ENCODE measurements at regions not wholly inside any gene's neighbourhood (a gene's known extent, or its start where the extent isn't known, plus 50 kb on each side); places are given as distances from the start of the nearest gene placed in this dataset.

DNA sequence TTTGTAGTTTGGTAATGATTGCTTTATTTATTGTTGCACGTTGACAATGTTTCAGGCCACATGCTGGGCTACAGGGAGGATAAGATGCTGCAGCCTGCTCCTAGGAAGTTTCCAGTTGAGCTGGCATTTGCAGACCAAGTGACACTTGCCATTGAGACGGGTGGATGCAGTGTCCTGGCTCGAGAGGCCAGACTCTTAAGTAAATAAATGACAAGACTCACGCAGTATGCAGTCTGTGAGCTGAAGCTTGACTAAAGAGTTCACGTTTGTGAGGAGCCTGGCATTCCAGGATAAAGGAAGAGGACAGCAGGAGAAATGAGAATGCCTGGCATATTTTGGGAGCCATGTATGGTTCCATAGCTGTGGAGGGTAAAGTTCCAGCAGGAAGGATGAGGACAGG, 105.8 kb downstream of the BAMBI start:
- no peak overlapping the region for H3K9ac ChIP-seq (ENCODE audit: low read length)
- BruUV-seq (replicated peaks), result no TSS peak
- no peaks in the 10 kb centered on the region for H3K9me2 ChIP-seq (ENCODE audit: insufficient read depth)
- H3K36me3 ChIP-seq (ENCODE audit: control insufficient read depth in 1 of 2, insufficient read depth in 2 of 2, low read length in 2 of 2), result no peaks in the 10 kb centered on the region
- H3K4me2 ChIP-seq (ENCODE audit: low read length), result no peak overlapping the region
- no peak for TF ChIP-seq FOSL1 (IDR thresholded peaks at IDR 0.05; ENCODE audit: low read depth)
- no peak for TF ChIP-seq POLR2A (IDR thresholded peaks at IDR 0.05; ENCODE audit: borderline replicate concordance, extremely low read depth, insufficient read depth, insufficient read length)
- TF ChIP-seq, protein P1, sequence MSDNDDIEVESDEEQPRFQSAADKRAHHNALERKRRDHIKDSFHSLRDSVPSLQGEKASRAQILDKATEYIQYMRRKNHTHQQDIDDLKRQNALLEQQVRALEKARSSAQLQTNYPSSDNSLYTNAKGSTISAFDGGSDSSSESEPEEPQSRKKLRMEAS (IDR thresholded peaks at IDR 0.05), result no peak
- no peak for TF ChIP-seq ELF1 (IDR thresholded peaks at IDR 0.05; ENCODE audit: borderline replicate concordance, low read depth)
- TF ChIP-seq TCF7L2 (IDR thresholded peaks at IDR 0.05; ENCODE audit: borderline replicate concordance, extremely low read depth, insufficient read depth, insufficient read length), result no peak
- no peak for TF ChIP-seq SIN3A (IDR thresholded peaks at IDR 0.05; ENCODE audit: low read depth)
- TF ChIP-seq, protein P2, sequence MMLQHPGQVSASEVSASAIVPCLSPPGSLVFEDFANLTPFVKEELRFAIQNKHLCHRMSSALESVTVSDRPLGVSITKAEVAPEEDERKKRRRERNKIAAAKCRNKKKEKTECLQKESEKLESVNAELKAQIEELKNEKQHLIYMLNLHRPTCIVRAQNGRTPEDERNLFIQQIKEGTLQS (IDR thresholded peaks at IDR 0.05), result no peak
- TF ChIP-seq, protein P3, sequence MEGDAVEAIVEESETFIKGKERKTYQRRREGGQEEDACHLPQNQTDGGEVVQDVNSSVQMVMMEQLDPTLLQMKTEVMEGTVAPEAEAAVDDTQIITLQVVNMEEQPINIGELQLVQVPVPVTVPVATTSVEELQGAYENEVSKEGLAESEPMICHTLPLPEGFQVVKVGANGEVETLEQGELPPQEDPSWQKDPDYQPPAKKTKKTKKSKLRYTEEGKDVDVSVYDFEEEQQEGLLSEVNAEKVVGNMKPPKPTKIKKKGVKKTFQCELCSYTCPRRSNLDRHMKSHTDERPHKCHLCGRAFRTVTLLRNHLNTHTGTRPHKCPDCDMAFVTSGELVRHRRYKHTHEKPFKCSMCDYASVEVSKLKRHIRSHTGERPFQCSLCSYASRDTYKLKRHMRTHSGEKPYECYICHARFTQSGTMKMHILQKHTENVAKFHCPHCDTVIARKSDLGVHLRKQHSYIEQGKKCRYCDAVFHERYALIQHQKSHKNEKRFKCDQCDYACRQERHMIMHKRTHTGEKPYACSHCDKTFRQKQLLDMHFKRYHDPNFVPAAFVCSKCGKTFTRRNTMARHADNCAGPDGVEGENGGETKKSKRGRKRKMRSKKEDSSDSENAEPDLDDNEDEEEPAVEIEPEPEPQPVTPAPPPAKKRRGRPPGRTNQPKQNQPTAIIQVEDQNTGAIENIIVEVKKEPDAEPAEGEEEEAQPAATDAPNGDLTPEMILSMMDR (IDR thresholded peaks at IDR 0.05 in 2 of 3, conservative IDR thresholded peaks at IDR 0.05 in 1 of 3; ENCODE audit: borderline replicate concordance in 1 of 3, insufficient read depth in 1 of 3, low read depth in 2 of 3, low read length in 2 of 3), result no peak
- no peak for TF ChIP-seq SP1 (IDR thresholded peaks at IDR 0.05; ENCODE audit: low read depth)
- TF ChIP-seq, protein P4, sequence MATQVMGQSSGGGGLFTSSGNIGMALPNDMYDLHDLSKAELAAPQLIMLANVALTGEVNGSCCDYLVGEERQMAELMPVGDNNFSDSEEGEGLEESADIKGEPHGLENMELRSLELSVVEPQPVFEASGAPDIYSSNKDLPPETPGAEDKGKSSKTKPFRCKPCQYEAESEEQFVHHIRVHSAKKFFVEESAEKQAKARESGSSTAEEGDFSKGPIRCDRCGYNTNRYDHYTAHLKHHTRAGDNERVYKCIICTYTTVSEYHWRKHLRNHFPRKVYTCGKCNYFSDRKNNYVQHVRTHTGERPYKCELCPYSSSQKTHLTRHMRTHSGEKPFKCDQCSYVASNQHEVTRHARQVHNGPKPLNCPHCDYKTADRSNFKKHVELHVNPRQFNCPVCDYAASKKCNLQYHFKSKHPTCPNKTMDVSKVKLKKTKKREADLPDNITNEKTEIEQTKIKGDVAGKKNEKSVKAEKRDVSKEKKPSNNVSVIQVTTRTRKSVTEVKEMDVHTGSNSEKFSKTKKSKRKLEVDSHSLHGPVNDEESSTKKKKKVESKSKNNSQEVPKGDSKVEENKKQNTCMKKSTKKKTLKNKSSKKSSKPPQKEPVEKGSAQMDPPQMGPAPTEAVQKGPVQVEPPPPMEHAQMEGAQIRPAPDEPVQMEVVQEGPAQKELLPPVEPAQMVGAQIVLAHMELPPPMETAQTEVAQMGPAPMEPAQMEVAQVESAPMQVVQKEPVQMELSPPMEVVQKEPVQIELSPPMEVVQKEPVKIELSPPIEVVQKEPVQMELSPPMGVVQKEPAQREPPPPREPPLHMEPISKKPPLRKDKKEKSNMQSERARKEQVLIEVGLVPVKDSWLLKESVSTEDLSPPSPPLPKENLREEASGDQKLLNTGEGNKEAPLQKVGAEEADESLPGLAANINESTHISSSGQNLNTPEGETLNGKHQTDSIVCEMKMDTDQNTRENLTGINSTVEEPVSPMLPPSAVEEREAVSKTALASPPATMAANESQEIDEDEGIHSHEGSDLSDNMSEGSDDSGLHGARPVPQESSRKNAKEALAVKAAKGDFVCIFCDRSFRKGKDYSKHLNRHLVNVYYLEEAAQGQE (IDR thresholded peaks at IDR 0.05; ENCODE audit: low read depth), result no peak
- no peaks in the 10 kb centered on the region for H3K79me2 ChIP-seq (ENCODE audit: insufficient read depth, low read length)
- ChIA-PET POLR2A (interaction anchor here (0.5 kb wide), 1 partner anchor 161 kb away, joined by 3 read pairs; no protein-coding TSS in a partner anchor), CTCF (no interaction called here), RAD21 (ENCODE audit: low non-redundant PET in 1 of 2, low total read pairs in 2 of 2, uncharacterized antibody in 2 of 2, unreplicated experiment in 2 of 2) (no interaction called here)
- ATAC-seq, result no peak
- peaks cover 0 to 5% of the 10 kb centered on the region in 2 experiments; a peak in 1 of 4 replicates for H3K4me1 ChIP-seq (ENCODE audit: control insufficient read depth in 1 of 2, insufficient read depth in 2 of 2, low read length in 2 of 2)
- H2AFZ ChIP-seq (ENCODE audit: low read depth, low read length, poor library complexity, severe bottlenecking), result no peak overlapping the region
- 0 out of 2 replicates have a peak, but pooled peaks cover 4% of the 10 kb centered on the region for H3K27me3 ChIP-seq (ENCODE audit: insufficient read depth, low read length)
- DNase-seq (ENCODE audit: low read depth, low spot score), result no peak
- no peaks in the 10 kb centered on the region for H4K20me1 ChIP-seq (ENCODE audit: insufficient read depth)
- no peak overlapping the region for H3K4me3 ChIP-seq (replicated peaks in 1 of 2; ENCODE audit: low read depth in 1 of 2, low read length in 2 of 2)
- no peak overlapping the region for H3K27ac ChIP-seq (ENCODE audit: low read depth, low read length)
- intact Hi-C loops (cut with micrococcal nuclease), result no loop called here
- no peaks in the 10 kb centered on the region for H3K9me3 ChIP-seq (ENCODE audit: control insufficient read depth in 1 of 2, insufficient read depth in 1 of 2, low read depth in 1 of 2, low read length in 2 of 2)

Measured in HCT116 (cell line).